Stimulated activated CD8-positive, alpha-beta memory T cell treated with anti-CD3 and anti-CD28 coated beads, Interleukin-7, amount 100 ng/mL, for 48 hours (primary cell): ENCODE measurements at regions not wholly inside any gene's neighbourhood (a gene's known extent, or its start where the extent isn't known, plus 50 kb on each side); places are given as distances from the start of the nearest gene placed in this dataset.

ENCODE experiments used
- DNase-seq, 2 donors: peaks; one replicate each; pipeline ENCODE4 v3.0.0-alpha.2; 2020; ENCODE audit warnings: low read depth in 1 of 2; ENCODE audit errors: extremely low read depth in 1 of 2

GRCh38 chr3:193897731-193898180 is 238.2 kb upstream of the HES1 start:
- DNase-seq = no peak

GRCh38 chr3:193899001-193899400 is 236.9 kb upstream of the HES1 start:
- DNase-seq = no peak

DNA sequence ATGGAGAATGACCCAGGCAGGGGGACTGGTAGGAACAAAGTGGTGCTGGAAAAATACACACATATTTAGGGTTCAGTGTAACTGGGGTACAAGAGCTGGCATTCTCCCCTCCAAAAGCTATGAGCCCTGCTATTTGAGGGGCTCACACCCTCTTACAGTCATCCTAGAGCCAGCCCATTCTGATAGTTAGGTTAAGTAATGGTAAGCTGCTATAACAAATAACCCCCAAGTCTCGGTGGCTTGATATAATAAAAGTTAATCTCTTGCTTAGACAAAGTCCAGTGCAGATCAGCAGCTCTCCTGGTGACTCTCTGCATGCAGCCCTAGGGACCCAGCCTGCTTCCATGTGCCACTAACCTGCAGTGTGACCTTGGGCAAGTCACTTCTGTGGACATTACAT is 234.9 kb upstream of the HES1 start:
- no peak for DNase-seq

GRCh38 chr3:193902607-193903511 is 233.1 kb upstream of the HES1 start:
- no peak for DNase-seq

GRCh38 chr3:193903512-193903817 is 232.5 kb upstream of the HES1 start:
- DNase-seq = no peak

DNA sequence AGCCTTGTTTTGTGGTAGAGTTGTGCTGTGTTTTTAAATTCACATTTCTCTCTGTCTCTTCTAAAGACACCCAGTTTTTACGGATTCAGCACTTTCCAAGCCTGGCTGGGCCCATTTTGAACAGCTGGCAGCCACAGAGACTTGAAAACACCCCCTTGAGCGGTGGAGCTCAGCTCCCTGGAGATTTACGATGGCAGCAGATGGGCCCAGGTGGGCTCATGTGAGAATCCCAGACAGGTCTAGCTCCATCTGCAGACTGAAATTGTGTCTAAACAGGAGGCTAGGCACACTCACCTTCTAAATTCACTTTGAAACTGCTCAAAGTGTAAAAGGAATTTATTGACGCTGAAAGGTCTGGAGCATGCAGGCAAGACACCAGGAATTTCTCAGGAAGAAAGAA is 232.0 kb upstream of the HES1 start:
- no peak for DNase-seq

DNA sequence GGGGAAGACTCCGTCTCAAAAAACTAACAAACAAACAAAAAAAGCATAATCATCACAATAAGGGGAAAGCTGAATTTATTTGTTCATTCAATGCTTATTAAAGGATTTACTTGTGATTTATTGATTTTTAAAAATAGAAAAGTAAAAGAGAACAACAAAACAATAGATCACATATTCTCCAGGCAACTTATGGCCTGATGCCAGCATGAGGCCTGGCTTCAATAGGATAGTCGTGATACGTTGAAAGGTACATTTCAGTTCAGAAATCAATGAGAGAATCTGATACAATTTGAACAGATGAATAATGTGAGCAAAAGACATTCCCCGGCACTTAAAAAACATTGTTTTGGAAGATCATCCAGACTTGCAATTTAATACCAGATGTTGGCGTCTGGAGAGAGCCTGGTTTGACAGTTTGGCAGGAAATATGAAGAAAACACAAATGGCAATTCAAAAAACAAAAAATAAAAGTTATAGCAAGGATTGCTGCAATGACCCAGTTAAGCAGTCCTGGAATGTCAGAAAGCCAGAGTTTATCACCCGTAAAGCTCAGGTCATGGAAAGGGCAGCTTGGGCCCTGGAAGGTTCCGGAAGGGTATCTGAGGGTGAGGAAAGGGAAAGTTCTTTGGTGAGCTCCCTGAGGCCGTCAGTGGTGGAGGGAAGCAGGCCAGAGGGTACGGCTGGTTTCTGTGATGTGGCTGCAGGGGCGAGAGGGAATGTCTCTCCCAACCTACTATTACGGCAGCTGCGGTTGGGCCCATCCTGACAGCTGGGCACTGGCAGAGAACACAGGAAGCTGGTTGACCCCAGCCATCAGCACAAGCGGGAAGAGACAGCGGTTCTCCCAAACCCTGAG is 230.2 kb upstream of the HES1 start:
- DNase-seq = no peak

- DNase-seq = no peak
Measured at GRCh38 chr3:193906849-193907410, 229.0 kb upstream of the HES1 start.

GRCh38 chr3:193908181-193908744 is 227.7 kb upstream of the HES1 start:
- DNase-seq = no peak

DNA sequence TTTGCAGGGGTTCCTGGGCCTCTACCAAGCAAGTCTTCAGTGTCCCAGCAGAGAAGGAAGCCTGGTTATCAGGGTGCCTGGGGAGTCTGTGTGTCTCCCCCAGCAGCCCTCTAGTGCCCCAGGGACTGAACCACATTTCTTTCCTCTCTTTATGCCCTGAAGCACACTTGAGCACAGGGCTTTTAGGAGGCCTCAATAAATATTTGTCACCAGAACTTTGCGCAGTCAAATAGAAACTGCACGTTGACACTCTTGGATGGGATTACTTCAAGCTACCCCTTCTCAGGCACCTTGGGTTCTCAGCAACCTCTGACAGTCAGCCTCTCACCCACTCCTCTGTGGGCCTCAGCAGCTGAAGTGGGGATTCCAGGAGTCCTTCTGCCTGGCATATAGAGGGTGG is 226.6 kb upstream of the HES1 start:
- DNase-seq = no peak

- DNase-seq = no peak
Measured at GRCh38 chr3:193910310-193910709, 225.6 kb upstream of the HES1 start.

GRCh38 chr3:193910886-193911738 is 224.8 kb upstream of the HES1 start:
- no peak for DNase-seq

DNA sequence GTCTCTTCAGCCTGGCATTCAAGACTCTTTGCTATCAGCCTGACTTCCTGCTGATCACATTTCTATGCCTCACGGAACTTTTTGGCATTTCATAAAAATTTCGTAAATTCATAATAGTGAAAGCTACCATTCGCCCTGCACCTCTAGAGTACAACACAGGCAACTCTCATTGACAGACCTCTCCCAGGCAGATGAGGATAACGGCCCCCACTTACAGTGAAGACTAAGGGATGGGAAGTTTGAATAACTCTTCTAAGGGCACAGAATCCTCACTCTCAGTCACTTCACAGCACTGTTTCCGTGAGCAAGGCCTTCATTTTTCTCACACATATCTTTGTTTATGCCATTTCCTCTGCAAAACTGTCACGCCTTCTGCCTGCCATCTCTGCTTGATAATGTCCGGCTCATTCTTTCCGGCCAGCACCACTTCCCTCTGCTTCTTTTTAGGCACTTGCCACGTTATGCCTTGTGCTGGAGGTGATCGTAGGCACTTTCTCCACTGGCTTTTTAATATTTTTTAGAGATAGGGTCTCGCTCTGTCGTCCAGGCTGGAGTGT is 224.1 kb upstream of the HES1 start:
- DNase-seq = no peak

- no peak for DNase-seq
Measured at GRCh38 chr3:193912621-193913178, 223.2 kb upstream of the HES1 start.

DNA sequence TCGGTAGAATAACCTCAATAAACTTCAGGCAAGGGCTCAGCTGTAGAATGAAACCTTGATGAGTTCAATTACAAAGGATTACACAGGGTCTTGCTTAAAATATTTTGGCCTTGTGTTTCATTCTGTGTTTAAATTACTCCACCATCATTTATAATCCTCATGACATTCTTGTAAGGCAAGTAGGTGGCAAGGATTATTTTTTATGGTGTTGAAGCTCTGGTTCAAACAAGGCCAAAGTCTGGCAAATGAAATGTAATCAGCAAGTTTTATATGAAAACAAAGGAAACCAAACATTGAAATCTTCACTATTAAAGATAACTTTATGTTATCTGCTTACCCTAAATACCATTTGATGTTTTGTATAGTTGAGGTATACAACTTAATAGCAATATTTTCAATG is 221.3 kb upstream of the HES1 start:
- no peak for DNase-seq

DNA sequence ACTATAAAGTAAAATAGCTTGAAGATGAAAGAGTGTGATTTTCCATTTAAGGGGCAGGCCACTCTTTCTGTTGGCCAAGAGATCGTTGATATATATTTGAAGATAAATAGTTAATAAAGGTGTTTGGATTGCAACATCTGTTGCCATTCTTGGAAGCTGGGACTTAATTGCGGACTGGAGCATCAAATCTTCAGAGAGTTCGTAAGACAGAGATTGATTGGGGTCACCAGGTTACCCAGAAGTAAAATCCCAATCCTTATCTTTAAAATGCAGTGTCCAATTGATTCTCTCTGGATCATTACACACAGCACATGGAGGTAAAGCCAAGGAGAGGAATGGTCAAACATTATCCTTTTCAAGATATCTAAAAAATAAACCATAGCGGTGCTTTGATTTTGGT is 220.8 kb upstream of the HES1 start:
- DNase-seq = no peak

- no peak for DNase-seq
Measured at GRCh38 chr3:193915613-193916012, 220.3 kb upstream of the HES1 start.

DNA sequence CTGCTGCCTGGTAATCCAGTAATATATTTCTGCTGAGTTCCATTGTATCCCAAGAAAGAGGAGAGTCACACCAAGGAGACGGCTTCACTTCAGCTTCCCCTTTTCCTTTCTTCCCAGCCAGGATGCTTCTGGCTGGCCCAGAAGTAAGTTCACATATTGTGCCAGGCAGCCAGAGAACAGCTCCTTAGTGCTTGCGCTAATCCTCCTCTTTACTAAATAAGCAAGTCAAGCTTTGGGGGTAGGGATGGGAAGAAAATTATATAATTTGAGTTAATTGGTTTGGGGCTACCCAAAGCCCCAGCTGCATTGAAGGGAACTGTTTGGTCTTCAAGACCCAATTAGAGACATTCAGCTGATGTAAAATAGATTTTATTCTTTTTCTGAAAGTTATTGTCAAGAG is 218.8 kb upstream of the HES1 start:
- no peak for DNase-seq

- no peak for DNase-seq
Measured at GRCh38 chr3:193921465-193921864, 214.5 kb upstream of the HES1 start.
